ENCODE measurements at regions not wholly inside any gene's neighbourhood (a gene's known extent, or its start where the extent isn't known, plus 50 kb on each side); places are given as distances from the start of the nearest gene placed in this dataset.

DNA sequence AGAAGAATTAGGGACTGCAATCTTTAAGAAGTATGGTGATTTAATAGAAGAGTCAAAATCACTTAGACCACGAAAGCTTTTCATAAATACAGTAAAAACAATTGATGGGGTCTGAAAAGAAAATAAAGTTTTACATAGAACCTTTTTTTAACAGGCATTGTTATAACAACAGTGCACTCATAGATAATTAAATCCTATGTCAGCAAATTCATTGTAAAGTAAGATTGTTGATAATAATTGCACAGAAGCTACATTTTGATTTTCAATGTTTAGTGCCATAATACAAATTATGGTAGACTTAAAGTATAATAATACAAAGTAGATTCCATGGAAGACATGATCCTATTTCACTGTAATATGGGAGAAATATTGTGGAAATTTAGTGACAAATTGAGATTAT, 130.7 kb upstream of the FSIP2 start:
- DNase-seq, result no peak

DNA sequence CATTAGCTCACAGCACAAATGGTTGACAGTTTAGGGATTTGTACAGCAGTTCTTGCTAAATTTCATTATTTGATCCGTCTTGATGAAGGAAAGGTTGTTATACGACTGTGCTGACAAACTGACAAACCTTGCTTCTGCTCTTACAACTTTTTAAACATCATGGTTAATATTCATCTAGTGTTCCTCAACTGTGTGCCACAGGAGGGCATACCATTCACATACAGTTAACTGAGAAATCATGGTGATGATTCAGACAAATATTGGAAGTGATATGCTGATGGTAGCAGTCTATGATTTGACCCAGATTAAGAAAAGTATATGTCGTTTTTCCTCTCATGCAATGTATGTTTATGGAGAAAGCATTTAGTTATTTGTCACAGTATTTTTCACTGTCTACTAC, 129.8 kb upstream of the FSIP2 start:
- DNase-seq, result no peak
- no peak for TF ChIP-seq GATA1 (IDR thresholded peaks at IDR 0.05; ENCODE audit: low read depth, low read length)
- TF ChIP-seq POLR2A (IDR thresholded peaks at IDR 0.05; ENCODE audit: low read length), result no peak

More for the DNA sequence above, 130.7 kb upstream of the FSIP2 start:
- no peak for TF ChIP-seq POLR2A (IDR thresholded peaks at IDR 0.05; ENCODE audit: low read length)
- TF ChIP-seq GATA1 (IDR thresholded peaks at IDR 0.05; ENCODE audit: low read depth, low read length), result no peak

DNA sequence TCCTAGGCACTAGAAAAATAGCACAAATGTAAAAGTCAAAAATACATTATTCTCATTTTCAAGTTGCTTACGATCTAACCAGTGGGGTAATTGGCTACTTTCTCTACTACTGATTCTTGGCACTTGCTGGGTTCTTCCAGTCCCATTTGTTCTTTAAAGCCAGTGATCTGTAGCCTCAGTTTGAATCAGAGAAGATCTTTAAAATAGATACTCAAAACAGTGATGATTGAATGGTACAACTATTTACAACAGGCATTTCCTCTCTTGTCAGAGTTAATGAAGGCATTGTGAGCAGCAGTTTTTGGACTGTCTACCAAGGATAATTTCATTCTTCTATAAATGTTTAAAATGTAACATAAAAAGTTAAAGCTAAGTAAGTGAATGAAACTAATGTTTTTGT, 128.3 kb upstream of the FSIP2 start:
- TF ChIP-seq POLR2A (IDR thresholded peaks at IDR 0.05; ENCODE audit: low read length) (no peak), GATA1 (IDR thresholded peaks at IDR 0.05; ENCODE audit: low read depth, low read length) (no peak)
- no peak for DNase-seq

DNA sequence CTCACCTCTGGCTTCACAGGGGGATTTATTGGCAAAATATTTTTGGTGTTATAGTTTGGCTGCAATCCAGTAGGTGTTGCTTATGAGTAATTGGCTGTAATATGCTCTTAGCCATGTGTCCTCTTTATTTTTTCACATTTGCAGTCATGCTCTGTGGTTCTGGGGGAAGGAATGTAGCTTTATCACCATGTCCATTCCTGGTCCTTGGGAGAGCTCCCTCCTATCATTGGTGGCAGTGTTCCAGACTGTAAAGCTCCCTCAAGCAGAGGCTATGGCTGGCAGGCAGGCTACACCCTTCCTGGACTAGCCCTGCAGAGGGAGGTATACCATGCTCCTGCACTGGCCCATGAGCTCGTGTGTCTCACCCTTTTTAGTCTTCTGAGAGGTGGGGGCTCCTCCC, 120.0 kb upstream of the FSIP2 start:
- TF ChIP-seq GATA1 (IDR thresholded peaks at IDR 0.05; ENCODE audit: low read depth, low read length) (no peak), POLR2A (IDR thresholded peaks at IDR 0.05; ENCODE audit: low read length) (no peak)
- DNase-seq, result no peak

DNA sequence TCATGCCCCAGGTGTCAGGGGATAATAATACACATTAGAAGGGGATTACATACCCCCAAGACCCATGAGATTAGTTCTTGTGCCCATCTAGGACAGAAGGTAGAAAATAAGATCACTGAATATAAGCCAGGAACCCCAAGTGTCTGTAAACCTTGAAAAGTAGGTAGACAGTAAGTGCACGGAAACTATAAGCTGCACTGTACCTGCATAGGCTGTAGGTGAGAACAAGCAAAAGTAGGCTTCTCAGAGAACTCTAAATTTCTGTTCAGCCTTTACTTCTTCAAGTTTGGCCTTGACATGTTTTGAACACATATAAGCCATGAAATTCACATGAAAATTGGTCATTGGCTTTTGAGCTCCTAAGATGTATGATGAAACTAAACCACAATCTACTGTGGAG, 113.0 kb upstream of the FSIP2 start:
- TF ChIP-seq GATA1 (IDR thresholded peaks at IDR 0.05; ENCODE audit: low read depth, low read length) (no peak), POLR2A (IDR thresholded peaks at IDR 0.05; ENCODE audit: low read length) (no peak)
- no peak for DNase-seq

DNA sequence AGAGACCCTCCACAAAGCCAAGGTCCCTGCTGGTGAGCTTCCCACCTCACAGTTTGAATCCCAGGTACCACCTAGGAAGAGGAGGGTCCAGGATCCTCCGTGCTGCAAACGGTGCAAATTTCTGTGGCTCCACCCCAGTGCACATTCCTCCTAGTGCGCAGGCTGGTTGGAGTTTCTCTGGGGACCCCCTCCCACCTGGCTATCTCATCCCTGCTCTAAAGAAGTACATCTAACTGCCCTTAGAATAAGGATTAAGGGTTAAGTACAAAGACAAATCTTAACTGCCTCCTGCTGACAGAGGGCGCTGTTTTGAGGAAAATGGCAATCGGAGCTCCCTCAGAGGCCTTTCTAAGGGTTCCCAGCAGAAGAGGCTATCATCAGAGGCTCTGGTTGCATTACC, 109.6 kb upstream of the FSIP2 start:
- TF ChIP-seq POLR2A (IDR thresholded peaks at IDR 0.05; ENCODE audit: low read length) (no peak), GATA1 (IDR thresholded peaks at IDR 0.05; ENCODE audit: low read depth, low read length) (no peak)
- peak; percentile 37 to 49 for DNase-seq

DNA sequence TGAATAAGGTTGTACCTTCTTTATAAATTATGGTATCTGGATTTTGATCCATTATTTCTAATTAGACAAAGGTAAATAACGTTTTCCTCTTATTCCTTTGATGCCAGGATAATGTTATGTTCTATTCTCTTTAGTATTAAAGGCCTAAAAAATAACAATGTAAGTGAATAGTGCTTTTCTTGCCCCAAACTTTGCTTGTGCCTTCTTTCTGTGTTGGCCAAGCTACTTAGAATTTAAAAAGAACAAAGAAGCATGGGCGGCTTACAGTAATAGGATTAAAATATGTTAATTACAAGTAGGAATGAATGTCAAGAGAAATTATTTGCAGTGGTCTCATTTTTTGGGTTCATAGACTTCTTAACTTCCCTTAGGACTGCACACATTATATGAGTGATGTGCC, 105.0 kb upstream of the FSIP2 start:
- TF ChIP-seq GATA1 (IDR thresholded peaks at IDR 0.05; ENCODE audit: low read depth, low read length), result no peak
- no peak for TF ChIP-seq POLR2A (IDR thresholded peaks at IDR 0.05; ENCODE audit: low read length)
- no peak for DNase-seq

DNA sequence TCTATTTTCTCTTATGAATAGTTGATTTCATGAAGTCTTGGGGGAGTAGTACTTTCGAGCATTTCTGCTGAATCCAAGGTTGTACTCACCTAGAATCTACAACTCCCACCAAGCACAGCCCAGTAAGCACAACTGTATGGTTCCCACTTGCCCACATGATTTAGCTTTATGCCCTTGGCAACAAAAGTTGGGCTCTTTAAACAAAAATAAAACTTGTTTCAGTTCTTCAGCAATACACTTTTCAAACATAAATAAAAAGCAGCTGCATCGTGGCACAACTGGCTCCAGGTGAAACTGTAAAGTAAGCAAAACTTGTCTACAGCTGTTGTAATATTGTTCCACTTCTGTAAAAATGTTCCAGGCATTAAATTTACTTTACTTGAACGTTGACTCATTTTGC, 99.8 kb upstream of the FSIP2 start:
- no peak for DNase-seq
- TF ChIP-seq GATA1 (IDR thresholded peaks at IDR 0.05; ENCODE audit: low read depth, low read length) (no peak), POLR2A (IDR thresholded peaks at IDR 0.05; ENCODE audit: low read length) (no peak)

DNA sequence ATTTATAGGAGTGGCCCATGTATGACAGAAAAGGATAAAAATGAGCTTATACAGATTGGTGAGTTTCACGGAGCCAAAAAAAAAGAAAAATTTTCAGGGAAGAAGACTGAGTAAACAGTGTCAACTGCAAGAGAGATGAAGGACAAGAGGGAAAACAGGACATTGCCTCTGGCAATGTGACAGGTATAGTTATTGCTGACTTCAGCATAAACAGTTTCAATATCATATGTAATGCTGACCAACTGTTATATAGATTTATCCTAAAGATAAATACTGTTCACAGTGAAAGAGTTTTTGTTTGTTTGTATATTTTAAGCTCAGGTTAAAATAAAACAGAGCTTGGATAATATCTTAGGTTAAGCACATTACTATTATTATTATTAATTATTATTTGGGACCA, 98.0 kb upstream of the FSIP2 start:
- no peak for DNase-seq
- TF ChIP-seq GATA1 (IDR thresholded peaks at IDR 0.05; ENCODE audit: low read depth, low read length) (no peak), POLR2A (IDR thresholded peaks at IDR 0.05; ENCODE audit: low read length) (no peak)

DNA sequence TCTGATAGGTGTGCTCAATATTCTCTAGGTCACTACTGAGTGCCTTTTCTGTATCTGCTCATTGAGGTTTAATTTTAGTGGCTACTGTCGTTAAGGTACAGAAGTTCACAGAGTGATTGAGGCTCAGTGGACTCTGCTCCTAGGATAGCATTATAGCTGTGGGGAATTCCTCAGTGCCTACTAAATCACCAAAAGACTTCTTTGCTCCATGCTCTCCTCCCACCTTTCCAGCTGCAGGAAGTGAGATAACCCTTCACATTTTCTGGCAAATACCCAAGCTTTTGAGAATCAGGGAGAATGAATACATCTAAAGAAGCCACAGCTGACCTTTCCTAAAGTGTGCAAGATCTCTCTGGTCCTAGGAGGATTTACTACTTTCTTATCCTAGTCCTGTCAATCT, 95.2 kb upstream of the FSIP2 start:
- no peak for TF ChIP-seq POLR2A (IDR thresholded peaks at IDR 0.05; ENCODE audit: low read length)
- no peak for DNase-seq

DNA sequence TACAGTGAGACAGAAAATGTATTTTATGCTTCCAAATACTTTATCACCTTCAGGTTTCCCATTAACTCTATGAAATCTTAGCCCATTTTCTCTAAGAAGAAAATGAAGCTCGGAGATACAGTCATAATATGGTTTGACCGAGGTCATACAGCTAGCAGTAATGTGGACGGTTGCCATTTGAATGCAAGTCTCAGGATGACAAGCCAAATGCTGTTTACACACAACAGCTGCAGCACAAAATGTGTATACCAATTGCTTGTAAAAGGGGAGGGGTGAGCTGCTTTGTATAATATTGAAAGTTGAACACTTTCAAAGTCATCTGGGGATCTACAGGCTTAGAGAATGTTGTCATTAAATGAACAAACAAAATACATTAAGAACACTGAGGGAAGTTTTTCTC, 93.8 kb upstream of the FSIP2 start:
- no peak for DNase-seq
- TF ChIP-seq GATA1 (IDR thresholded peaks at IDR 0.05; ENCODE audit: low read depth, low read length), result no peak
- no peak for TF ChIP-seq POLR2A (IDR thresholded peaks at IDR 0.05; ENCODE audit: low read length)

DNA sequence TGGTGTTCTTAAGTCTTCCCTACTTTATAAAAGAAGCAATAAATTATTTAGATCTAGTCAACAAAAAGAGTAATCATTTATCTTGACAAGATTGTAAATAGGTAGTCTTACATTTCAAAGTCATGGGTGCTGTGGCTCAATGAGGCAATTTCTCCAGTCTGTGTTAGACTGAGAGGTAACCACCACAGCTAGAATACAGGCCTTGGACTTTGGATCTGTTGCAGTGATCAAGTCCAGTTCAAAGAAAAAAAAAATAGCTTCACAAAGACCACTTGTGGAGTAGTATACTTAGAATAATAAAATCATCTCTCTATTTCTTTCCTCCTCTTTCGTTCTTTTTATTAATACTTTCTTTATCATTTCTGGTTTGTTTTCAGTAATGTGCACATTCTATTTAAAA, 93.1 kb upstream of the FSIP2 start:
- no peak for DNase-seq
- TF ChIP-seq GATA1 (IDR thresholded peaks at IDR 0.05; ENCODE audit: low read depth, low read length) (no peak), POLR2A (IDR thresholded peaks at IDR 0.05; ENCODE audit: low read length) (no peak)

DNA sequence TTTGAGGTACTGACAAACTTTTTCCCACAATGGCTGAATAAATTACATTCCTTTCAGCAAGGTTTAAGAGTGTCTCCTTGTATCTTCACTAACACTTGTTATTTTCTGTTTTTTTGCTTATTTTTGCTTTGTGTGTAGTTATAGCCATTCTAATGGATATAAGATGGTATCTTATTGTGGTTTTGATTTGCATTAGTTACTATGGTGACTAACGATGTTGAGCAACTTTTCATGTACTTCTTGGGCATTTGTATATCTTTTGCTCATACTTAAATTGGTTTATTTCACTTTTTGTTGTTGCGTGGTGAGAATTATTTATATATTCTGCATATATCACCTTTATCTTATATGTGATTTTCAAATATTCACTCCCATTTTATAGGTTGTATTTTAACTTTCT, 79.9 kb upstream of the FSIP2 start:
- TF ChIP-seq GATA1 (IDR thresholded peaks at IDR 0.05; ENCODE audit: low read depth, low read length) (no peak), POLR2A (IDR thresholded peaks at IDR 0.05; ENCODE audit: low read length) (no peak)
- no peak for DNase-seq

DNA sequence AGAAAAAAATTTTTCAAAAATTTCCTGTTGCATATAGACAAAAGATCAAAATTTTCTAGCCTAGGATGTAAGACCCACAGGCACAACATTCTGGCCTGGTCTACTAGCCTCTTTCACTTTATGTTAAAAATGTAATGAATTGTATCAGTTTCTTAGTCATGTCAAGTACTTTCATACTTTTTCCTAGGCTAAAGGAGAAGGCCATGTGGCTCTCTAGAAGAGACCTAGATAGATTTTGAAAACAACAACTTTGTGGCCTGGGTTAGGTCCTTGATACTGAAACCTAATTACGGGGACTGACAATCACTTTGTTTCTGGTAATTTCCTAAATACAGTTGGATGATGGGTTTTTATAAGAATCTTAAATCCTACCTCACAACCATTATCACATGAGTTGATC, 74.8 kb upstream of the FSIP2 start:
- no peak for DNase-seq
- TF ChIP-seq GATA1 (IDR thresholded peaks at IDR 0.05; ENCODE audit: low read depth, low read length) (no peak), POLR2A (IDR thresholded peaks at IDR 0.05; ENCODE audit: low read length) (no peak)

DNA sequence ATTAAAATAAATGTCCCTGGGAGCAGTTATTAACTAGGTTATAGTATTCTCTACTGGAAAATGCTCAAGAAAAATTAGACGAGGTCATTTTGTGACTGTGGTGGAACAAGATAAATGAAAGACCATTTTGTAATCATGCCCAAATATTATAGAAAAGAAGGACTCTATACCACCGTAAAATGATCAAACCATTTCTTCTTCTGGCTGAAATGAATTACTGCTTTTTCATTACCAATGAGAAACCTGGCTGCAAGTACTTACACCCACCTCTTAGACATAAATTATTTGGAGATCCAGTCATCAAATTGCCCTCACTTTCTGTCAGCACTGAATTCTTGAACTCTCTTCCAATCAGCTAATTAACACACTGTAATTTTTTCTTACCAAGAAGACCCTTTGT, 74.2 kb upstream of the FSIP2 start:
- TF ChIP-seq POLR2A (IDR thresholded peaks at IDR 0.05; ENCODE audit: low read length), result no peak
- no peak for TF ChIP-seq GATA1 (IDR thresholded peaks at IDR 0.05; ENCODE audit: low read depth, low read length)
- no peak for DNase-seq

DNA sequence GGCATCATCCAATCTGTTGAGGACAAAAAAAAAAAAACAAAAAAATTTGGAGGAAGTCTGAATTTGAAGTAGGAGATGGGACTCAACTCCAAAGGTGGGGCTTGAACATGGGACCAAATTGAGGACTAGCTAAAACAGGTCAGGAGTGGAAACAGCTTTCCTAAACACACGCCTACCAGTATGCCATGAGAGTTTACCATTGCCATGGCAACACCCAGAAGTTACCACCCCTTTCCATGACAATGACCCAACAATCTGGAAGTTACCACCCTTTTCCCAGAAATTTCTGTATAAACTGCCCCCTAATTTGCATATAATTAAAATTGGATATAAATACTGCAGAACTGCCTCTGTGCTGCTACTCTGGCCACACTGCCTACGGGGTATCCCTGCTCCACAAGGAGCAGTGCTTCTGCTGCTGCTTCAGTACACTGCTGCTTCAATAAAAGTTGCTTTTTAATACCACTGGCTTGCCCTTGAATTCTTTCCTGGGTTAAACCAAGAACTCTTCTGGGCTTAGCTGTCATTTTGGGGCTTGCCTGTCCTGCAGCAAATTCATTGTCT, 73.3 kb upstream of the FSIP2 start:
- TF ChIP-seq GATA1 (IDR thresholded peaks at IDR 0.05; ENCODE audit: low read depth, low read length) (no peak), POLR2A (IDR thresholded peaks at IDR 0.05; ENCODE audit: low read length) (no peak)

More for the DNA sequence above, 73.3 kb upstream of the FSIP2 start:
- no peak for DNase-seq
